Activated CD4-positive, alpha-beta T cell treated with anti-CD3 and anti-CD28 coated beads for 36 hours (primary cell): ENCODE measurements at regions not wholly inside any gene's neighbourhood (a gene's known extent, or its start where the extent isn't known, plus 50 kb on each side); places are given as distances from the start of the nearest gene placed in this dataset.
"Not testable (repeated sequence)": the region's sequence is repeated elsewhere in the genome, so short reads cannot be mapped to it uniquely, and the experiment has no call there.

Experiments used
- ATAC-seq: fragments of 200-7000 bp; cut with Tn5 transposase; one replicate; pipeline ENCODE4 v1.10.0; 2021; ENCODE audit warnings: mild to moderate bottlenecking, moderate library complexity
- CTCF ChIA-PET: fragments of 350-600 bp; sonication (Branson Sonifier 250); formaldehyde crosslinking; loops from one replicate; lab custom pipeline; 2021; ENCODE audit warnings: antibody characterized with exemption; lab: Charles Lee
- POLR2A ChIA-PET: fragments of 350-600 bp; sonication (Branson Sonifier 250); formaldehyde crosslinking; loops from one replicate; lab custom pipeline; 2021; ENCODE audit warnings: antibody characterized with exemption, inconsistent platforms; lab: Charles Lee
- DNase-seq: peaks from one replicate; pipeline ENCODE4 v3.0.0-alpha.2; 2020
- H3K27ac Mint-ChIP-seq: one replicate; pipeline ENCODE4 v1.8.0; 2021; ENCODE audit warnings: mixed read lengths
- H3K27me3 Mint-ChIP-seq: one replicate; pipeline ENCODE4 v1.8.0; 2021; ENCODE audit warnings: mixed read lengths
- H3K36me3 Mint-ChIP-seq: one replicate; pipeline ENCODE4 v1.8.0; 2021; ENCODE audit warnings: low read depth, mixed read lengths
- H3K4me1 Mint-ChIP-seq: one replicate; pipeline ENCODE4 v1.8.0; 2021; ENCODE audit warnings: mixed read lengths
- H3K4me3 Mint-ChIP-seq: one replicate; pipeline ENCODE4 v1.8.0; 2021; ENCODE audit warnings: mild to moderate bottlenecking, moderate library complexity, mixed read lengths
- H3K9me3 Mint-ChIP-seq: one replicate; pipeline ENCODE4 v1.8.0; 2021; ENCODE audit warnings: low read depth, mixed read lengths
- intact Hi-C, 2 experiments: fragments of 100-400 bp; cut with DNase I in 1 of 2; cut with micrococcal nuclease in 1 of 2; formaldehyde crosslinking; loops; one replicate each; pipeline versions ENCODE4 v1.14.2 to v1.15.1; 2022 to 2024; cut with DNase I, micrococcal nuclease

GRCh38 chr4:127521463-127521862 lies 111.3 kb upstream of the INTU start:
- ATAC-seq (no peak), DNase-seq (no peak)
- POLR2A ChIA-PET = no interaction called here
- H3K27ac Mint-ChIP-seq = no peak overlapping the region
- peaks cover 2% of the 10 kb centered on the region for H3K27me3 Mint-ChIP-seq
- intact Hi-C loops = no loop called here
- no peak overlapping the region for H3K4me3 Mint-ChIP-seq
- no peaks in the 10 kb centered on the region for H3K36me3 Mint-ChIP-seq
- no peaks in the 10 kb centered on the region for H3K4me1 Mint-ChIP-seq
- CTCF ChIA-PET = no interaction called here
- H3K9me3 Mint-ChIP-seq = no peaks in the 10 kb centered on the region

- intact Hi-C loops = no loop called here
These were observed 109.4 kb upstream of the INTU start for GRCh38 chr4:127523369-127523768.

GRCh38 chr4:127525608-127526007 lies 107.1 kb upstream of the INTU start:
- POLR2A ChIA-PET = no interaction called here
- CTCF ChIA-PET = no interaction called here
- intact Hi-C loops = no loop called here
- H3K4me1 Mint-ChIP-seq = no peaks in the 10 kb centered on the region
- ATAC-seq (no peak), DNase-seq (no peak)
- H3K4me3 Mint-ChIP-seq = no peak overlapping the region
- H3K9me3 Mint-ChIP-seq = peaks cover 4% of the 10 kb centered on the region
- no peaks in the 10 kb centered on the region for H3K27me3 Mint-ChIP-seq
- no peak overlapping the region for H3K27ac Mint-ChIP-seq
- H3K36me3 Mint-ChIP-seq = no peaks in the 10 kb centered on the region

More at GRCh38 chr4:127523369-127523768, 109.4 kb upstream of the INTU start:
- Mint-ChIP-seq H3K4me1 (no peaks in the 10 kb centered on the region), H3K27me3 (peaks cover 2% of the 10 kb centered on the region), H3K4me3 (no peak overlapping the region), H3K36me3 (no peaks in the 10 kb centered on the region), H3K9me3 (no peaks in the 10 kb centered on the region), H3K27ac (no peak overlapping the region)
- no peak for DNase-seq
- ChIA-PET POLR2A (no interaction called here), CTCF (no interaction called here)
- no peak for ATAC-seq

GRCh38 chr4:127528302-127528701 lies 104.5 kb upstream of the INTU start:
- ChIA-PET POLR2A (no interaction called here), CTCF (no interaction called here)
- Mint-ChIP-seq H3K4me1 (no peaks in the 10 kb centered on the region), H3K27me3 (no peaks in the 10 kb centered on the region), H3K36me3 (no peaks in the 10 kb centered on the region), H3K4me3 (no peak overlapping the region), H3K27ac (no peak overlapping the region), H3K9me3 (peaks cover 4% of the 10 kb centered on the region)
- intact Hi-C loops = no loop called here
- no peak for DNase-seq
- no peak for ATAC-seq

GRCh38 chr4:127529879-127530278 lies 102.9 kb upstream of the INTU start:
- H3K27me3 Mint-ChIP-seq, H3K9me3 Mint-ChIP-seq, H3K4me1 Mint-ChIP-seq, H3K27ac Mint-ChIP-seq, ATAC-seq, POLR2A ChIA-PET, H3K4me3 Mint-ChIP-seq, H3K36me3 Mint-ChIP-seq, DNase-seq, intact Hi-C loops: not testable (repeated sequence)
- CTCF ChIA-PET = interaction anchor here (0.6 kb wide), 1 partner anchor 83 kb away, joined by 5 read pairs; no protein-coding TSS in a partner anchor

GRCh38 chr4:127533028-127533700 lies 99.6 kb upstream of the INTU start:
- Mint-ChIP-seq H3K9me3 (peaks cover 4% of the 10 kb centered on the region), H3K4me1 (no peaks in the 10 kb centered on the region), H3K27me3 (peaks cover 7% of the 10 kb centered on the region), H3K4me3 (no peak overlapping the region), H3K27ac (no peak overlapping the region), H3K36me3 (no peaks in the 10 kb centered on the region)
- intact Hi-C loops = no loop called here
- no peak for DNase-seq
- POLR2A ChIA-PET = no interaction called here
- CTCF ChIA-PET = no interaction called here
- no peak for ATAC-seq

GRCh38 chr4:127534041-127534825 lies 98.5 kb upstream of the INTU start:
- peaks cover 7% of the 10 kb centered on the region for H3K27me3 Mint-ChIP-seq
- ChIA-PET CTCF (no interaction called here), POLR2A (no interaction called here)
- ATAC-seq (no peak), DNase-seq (no peak)
- H3K36me3 Mint-ChIP-seq = no peaks in the 10 kb centered on the region
- peaks cover 4% of the 10 kb centered on the region for H3K9me3 Mint-ChIP-seq
- no peaks in the 10 kb centered on the region for H3K4me1 Mint-ChIP-seq
- H3K27ac Mint-ChIP-seq = no peak overlapping the region
- intact Hi-C loops = no loop called here
- H3K4me3 Mint-ChIP-seq = no peak overlapping the region

GRCh38 chr4:127538016-127538415 lies 94.7 kb upstream of the INTU start:
- no peaks in the 10 kb centered on the region for H3K9me3 Mint-ChIP-seq
- no peak for ATAC-seq

GRCh38 chr4:127540497-127541025 lies 92.2 kb upstream of the INTU start:
- no peaks in the 10 kb centered on the region for H3K9me3 Mint-ChIP-seq
- no peaks in the 10 kb centered on the region for H3K36me3 Mint-ChIP-seq
- H3K27me3 Mint-ChIP-seq = peaks cover 14% of the 10 kb centered on the region
- intact Hi-C loops = no loop called here
- ATAC-seq (no peak), DNase-seq (no peak)
- H3K4me3 Mint-ChIP-seq = no peak overlapping the region
- no peak overlapping the region for H3K27ac Mint-ChIP-seq
- ChIA-PET POLR2A (no interaction called here), CTCF (no interaction called here)
- no peaks in the 10 kb centered on the region for H3K4me1 Mint-ChIP-seq

More at GRCh38 chr4:127538016-127538415, 94.7 kb upstream of the INTU start:
- H3K4me3 Mint-ChIP-seq = no peak overlapping the region
- CTCF ChIA-PET = no interaction called here
- H3K36me3 Mint-ChIP-seq = no peaks in the 10 kb centered on the region
- intact Hi-C loops = no loop called here
- DNase-seq = no peak
- H3K27ac Mint-ChIP-seq = no peak overlapping the region
- H3K27me3 Mint-ChIP-seq = peaks cover 13% of the 10 kb centered on the region
- no peaks in the 10 kb centered on the region for H3K4me1 Mint-ChIP-seq
- POLR2A ChIA-PET = no interaction called here

- no peaks in the 10 kb centered on the region for H3K9me3 Mint-ChIP-seq
- ChIA-PET POLR2A (interaction anchor here (0.6 kb wide), 1 partner anchor 44 kb away, joined by 3 read pairs; no protein-coding TSS in a partner anchor), CTCF (no interaction called here)
- peaks cover 6% of the 10 kb centered on the region for H3K27me3 Mint-ChIP-seq
- intact Hi-C loops = no loop called here
- DNase-seq = no peak
- no peak overlapping the region for H3K27ac Mint-ChIP-seq
- no peaks in the 10 kb centered on the region for H3K36me3 Mint-ChIP-seq
- no peak overlapping the region for H3K4me3 Mint-ChIP-seq
- no peak for ATAC-seq
- H3K4me1 Mint-ChIP-seq = no peaks in the 10 kb centered on the region
These were observed 87.5 kb upstream of the INTU start for GRCh38 chr4:127545271-127545670.

GRCh38 chr4:127548990-127549925 lies 83.5 kb upstream of the INTU start:
- intact Hi-C loops = no loop called here

More at GRCh38 chr4:127548990-127549925, 83.5 kb upstream of the INTU start:
- DNase-seq (no peak), ATAC-seq (no peak)
- POLR2A ChIA-PET = no interaction called here
- Mint-ChIP-seq H3K4me3 (no peak overlapping the region), H3K36me3 (no peaks in the 10 kb centered on the region), H3K27me3 (peaks cover 4% of the 10 kb centered on the region), H3K27ac (no peak overlapping the region), H3K4me1 (no peaks in the 10 kb centered on the region), H3K9me3 (no peaks in the 10 kb centered on the region)
- CTCF ChIA-PET = interaction anchor here (1.1 kb wide), 1 partner anchor 10 kb away, joined by 3 read pairs; no protein-coding TSS in a partner anchor
